LHCN-M2 (cell line): ENCODE measurements at regions not wholly inside any gene's neighbourhood (a gene's known extent, or its start where the extent isn't known, plus 50 kb on each side); places are given as distances from the start of the nearest gene placed in this dataset.

Experiments used
- DNase-seq: peaks from one replicate; pipeline ENCODE4 v3.0.0-alpha.2; 2012; ENCODE audit warnings: low read depth

DNA sequence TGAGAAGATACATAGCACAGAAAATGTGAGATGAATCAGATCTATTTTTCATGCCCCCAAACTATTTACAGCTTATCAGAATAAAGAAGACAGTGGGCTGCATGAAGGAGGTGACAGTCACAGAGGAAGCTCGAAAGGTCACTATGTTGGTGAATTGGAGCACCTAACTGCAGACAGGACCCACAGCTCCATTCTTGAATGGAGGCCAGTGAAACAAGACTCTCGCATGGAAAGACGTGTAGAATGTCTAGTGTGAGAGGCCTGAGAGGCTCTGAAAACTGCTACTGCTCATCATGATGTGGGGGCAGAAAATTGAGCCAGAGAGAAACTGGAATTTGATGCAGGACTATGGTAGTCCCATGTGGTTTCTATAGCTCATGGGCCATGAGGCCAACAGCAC is 60.3 kb upstream of the CCDC190 start:
- DNase-seq, result no peak

DNA sequence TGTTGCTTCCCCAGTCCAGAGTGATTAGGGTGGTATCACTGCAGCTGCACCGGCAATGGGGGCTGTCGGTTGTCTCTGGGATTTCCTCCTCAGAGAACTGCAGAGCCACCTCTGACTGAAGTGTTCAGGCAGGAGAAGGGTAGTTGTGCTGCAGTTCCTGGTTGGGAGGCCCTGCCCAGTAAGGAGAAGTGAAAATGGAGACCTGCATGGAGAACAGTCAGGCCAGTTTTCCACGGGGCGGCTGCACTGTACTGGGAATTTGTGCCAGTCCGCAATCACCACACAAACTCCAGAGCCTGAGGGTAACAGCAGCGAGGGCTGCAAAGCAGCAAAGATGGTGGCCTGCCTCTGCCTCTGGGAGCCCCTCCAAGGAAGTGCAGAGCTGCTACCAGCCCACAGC is 58.1 kb upstream of the CCDC190 start:
- DNase-seq, result no peak

DNA sequence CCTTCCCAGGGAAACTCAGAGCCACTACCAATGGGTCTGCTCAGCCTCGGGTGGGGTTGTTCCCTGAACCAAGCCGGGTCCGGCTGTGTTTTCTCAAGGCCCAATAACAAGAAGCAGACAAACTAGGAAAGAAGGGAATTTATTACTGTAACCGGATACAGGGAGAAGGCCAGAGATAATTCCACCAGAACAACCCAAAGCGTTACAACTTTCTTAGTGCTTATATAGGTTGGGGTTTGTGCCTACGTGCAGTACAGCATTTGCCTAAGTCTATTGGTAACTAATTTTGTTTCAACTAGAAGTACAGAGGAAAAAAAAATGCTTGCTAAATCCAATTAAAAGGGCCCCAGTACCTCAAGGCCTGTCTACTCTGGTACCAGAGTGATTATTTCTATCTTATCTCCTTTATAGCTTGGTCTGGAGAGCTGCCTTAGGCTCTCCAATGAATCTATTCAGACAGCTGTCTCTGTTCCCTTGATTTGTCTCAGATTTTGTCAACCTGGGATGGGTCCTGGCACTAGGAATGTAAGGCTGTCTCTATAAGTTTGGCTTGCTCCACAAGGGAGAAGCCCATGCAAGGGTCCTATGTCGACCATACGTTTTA is 57.3 kb upstream of the CCDC190 start:
- DNase-seq, result no peak

DNA sequence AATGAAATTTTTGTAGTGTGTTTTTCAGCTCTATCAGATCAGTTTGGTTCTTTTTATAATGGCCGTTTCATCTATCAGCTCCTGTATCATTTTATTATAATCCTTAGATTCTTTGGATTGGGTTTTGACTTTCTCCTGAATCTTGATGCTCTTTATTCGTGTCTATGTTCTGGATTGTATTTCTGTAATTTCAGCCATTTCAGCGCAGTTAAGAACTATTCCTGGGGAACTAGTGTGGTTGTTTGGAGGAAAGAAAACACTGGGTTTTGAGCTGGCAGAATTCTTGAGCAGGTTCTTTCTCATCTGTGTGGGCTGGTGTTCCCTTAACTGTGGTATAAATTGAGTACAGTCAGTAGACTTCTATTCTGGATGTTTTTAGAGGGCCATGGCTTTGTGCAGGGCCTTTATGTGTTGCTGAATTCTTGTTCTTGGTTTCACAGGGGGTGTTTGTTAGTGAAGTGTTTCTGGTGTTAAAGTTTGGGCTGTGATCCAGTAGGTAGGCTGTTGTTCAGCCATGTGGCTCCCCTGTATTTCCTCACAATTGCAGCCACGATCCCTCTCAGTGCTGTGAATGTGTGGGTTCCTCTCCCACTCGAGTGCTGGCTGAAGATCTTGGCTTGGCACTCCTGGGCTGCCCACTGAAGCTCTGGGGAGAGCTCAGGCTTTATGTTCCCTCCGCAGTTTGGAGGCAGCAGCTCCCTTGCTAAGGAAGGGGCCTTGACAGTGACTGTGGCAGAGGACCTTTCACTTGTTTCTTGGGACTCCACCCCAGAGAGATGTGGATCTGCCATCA is 56.0 kb upstream of the CCDC190 start:
- no peak for DNase-seq

DNA sequence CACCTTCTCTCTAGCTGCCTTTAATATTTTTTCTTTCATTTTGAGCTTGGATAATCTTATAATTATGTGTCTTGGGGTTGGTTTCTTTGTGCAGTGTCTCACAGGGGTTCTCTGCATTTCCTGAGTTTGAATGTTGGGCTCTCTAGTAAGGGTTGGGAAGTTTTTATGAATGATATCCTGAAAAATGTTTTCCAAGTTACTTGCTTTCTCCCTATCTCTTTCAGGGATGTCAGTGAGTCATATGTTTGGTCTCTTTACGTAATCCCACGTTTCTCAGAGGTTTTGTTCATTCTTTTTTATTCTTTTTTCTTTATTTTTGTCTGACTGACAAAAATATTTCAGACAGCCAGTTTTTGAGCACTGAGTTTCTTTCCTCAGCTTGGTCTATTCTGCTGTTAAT is 55.4 kb upstream of the CCDC190 start:
- peak; percentile 63 for DNase-seq

DNA sequence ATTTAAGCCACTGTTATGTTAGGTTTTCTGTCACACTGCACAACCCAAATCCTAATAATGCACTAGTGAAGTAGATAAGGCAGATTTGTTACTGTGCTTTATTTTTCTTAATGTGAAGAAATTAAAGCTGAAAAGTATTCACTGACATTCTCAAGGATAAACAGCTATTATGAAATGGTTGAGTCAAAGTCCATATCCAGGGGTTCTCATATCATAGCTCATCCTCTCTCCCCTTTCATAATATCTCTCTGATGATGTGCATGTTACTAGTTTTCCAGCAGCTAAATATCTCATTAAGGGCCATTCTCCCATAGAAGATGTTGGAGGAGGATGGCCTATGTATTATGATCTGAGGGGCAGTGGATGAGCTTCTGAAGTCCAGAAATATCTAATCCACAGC is 53.6 kb upstream of the CCDC190 start:
- DNase-seq, result no peak

DNA sequence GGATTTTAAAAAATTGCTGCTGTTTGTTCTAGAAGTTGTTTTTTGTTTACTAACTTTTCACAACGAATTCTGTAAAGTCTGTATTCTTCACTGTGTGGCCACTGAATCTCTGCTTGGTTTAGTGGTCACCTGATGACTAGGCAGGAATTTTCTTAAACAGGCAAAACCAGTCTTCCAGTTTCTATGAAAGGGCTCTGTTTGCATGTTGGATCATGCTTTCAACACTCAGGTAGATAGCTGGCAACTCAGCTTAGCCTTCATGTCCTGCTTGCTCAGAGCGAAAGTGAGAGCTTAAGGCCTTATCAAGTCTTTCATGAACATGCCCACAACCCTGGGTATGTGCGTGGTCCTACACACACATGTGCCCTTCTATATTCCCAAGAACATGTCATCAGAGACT is 52.4 kb upstream of the CCDC190 start:
- no peak for DNase-seq

DNA sequence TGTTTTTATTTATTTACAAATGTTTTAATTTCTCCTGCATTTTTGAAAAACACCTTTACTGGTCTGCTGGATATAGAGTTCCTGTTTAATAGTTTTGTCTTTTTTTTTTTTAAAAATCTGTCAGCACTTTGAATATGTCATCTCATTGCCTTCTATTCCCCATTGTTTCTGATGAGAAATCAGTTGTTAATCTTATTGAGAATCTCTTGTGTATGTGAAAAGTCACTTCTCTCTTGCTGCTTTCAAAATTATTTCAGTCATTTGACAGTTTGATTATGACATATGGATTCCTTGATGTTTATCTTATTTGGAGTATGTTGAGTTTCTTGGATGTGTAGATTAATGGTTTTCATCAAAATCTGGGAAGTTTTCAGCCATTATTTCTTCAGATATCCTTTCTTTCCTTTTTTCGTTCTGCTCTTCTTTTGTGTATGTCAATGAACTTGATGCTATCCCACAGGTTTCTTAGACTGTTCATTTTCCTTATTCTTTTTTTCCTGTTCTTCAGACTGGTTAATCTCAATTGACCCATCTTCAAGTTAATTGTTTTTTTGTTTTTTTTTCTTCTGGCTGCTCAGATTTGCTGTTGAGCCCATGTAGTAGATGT is 51.2 kb upstream of the CCDC190 start:
- peak; percentile 24 for DNase-seq
